GM23338 (cell line): ENCODE measurements at regions not wholly inside any gene's neighbourhood (a gene's known extent, or its start where the extent isn't known, plus 50 kb on each side); places are given as distances from the start of the nearest gene placed in this dataset.

Source experiments
- ATAC-seq: fragments of 200-7000 bp; cut with Tn5 transposase; 3 replicates; pipeline ENCODE4 v1.9.1; 2020
- DNase-seq: peaks from one replicate; pipeline ENCODE4 v3.0.0-alpha.2; 2015; ENCODE audit warnings: low spot score
- H2AFZ ChIP-seq: fragments of 200-600 bp; sonication (generic); 2 replicates; pipeline ENCODE4 v1.8.0; 2016; ENCODE audit warnings: antibody characterized with exemption, mild to moderate bottlenecking, moderate library complexity
- H3F3A ChIP-seq: fragments of 200-600 bp; sonication (generic); replicated peaks from 2 replicates; pipeline ENCODE4 v1.8.0; 2017; ENCODE audit warnings: antibody characterized with exemption, mixed run types, low read depth
- H3K27ac ChIP-seq: fragments of 200-600 bp; sonication (generic); 2 replicates; pipeline ENCODE4 v1.6.1; 2016; ENCODE audit warnings: low read depth
- H3K27me3 ChIP-seq: fragments of 200-600 bp; sonication (generic); 2 replicates; pipeline ENCODE4 v1.8.0; 2016; ENCODE audit warnings: mild to moderate bottlenecking, mixed run types, moderate library complexity; ENCODE audit not compliant: insufficient read depth
- H3K36me3 ChIP-seq: fragments of 200-600 bp; sonication (generic); 2 replicates; pipeline ENCODE4 v1.8.0; 2016; ENCODE audit warnings: mild to moderate bottlenecking; ENCODE audit not compliant: insufficient read depth
- H3K4me1 ChIP-seq: fragments of 200-600 bp; sonication (generic); 2 replicates; pipeline ENCODE4 v1.8.0; 2016; ENCODE audit warnings: mild to moderate bottlenecking, moderate library complexity; ENCODE audit not compliant: insufficient read depth
- H3K4me2 ChIP-seq: fragments of 200-600 bp; sonication (generic); 2 replicates; pipeline ENCODE4 v1.7.1; 2017; ENCODE audit warnings: mixed run types
- H3K4me3 ChIP-seq: fragments of 200-600 bp; sonication (generic); 2 replicates; pipeline ENCODE4 v1.6.1; 2016; ENCODE audit warnings: mixed run types
- H3K79me2 ChIP-seq: fragments of 200-600 bp; sonication (generic); replicated peaks from 2 replicates; pipeline ENCODE4 v1.8.0; 2017; ENCODE audit warnings: mild to moderate bottlenecking; ENCODE audit not compliant: insufficient read depth
- H3K9me2 ChIP-seq: fragments of 200-600 bp; sonication (generic); 2 replicates; pipeline ENCODE4 v1.8.0; 2017; ENCODE audit not compliant: insufficient read depth
- H4K20me1 ChIP-seq: fragments of 200-600 bp; sonication (generic); replicated peaks from 2 replicates; pipeline ENCODE4 v1.8.0; 2017; ENCODE audit warnings: mild to moderate bottlenecking; ENCODE audit not compliant: insufficient read depth
- H3K27ac Mint-ChIP-seq: 2 replicates; pipeline ENCODE4 v1.8.0; 2020; ENCODE audit warnings: inconsistent platforms, mild to moderate bottlenecking, moderate library complexity, mixed read lengths
- H3K27me3 Mint-ChIP-seq: 3 replicates; pipeline ENCODE4 v1.8.0; 2022; ENCODE audit warnings: low read depth, mild to moderate bottlenecking, moderate library complexity, mixed read lengths, inconsistent platforms; ENCODE audit not compliant: insufficient read depth, poor library complexity
- H3K36me3 Mint-ChIP-seq: 3 replicates; pipeline ENCODE4 v1.8.0; 2021; ENCODE audit warnings: low read depth, mild to moderate bottlenecking, inconsistent platforms, moderate library complexity, mixed read lengths
- H3K4me1 Mint-ChIP-seq: 3 replicates; pipeline ENCODE4 v1.8.0; 2020; ENCODE audit warnings: mild to moderate bottlenecking, inconsistent platforms, mixed read lengths
- H3K4me3 Mint-ChIP-seq: 3 replicates; pipeline ENCODE4 v1.8.0; 2021; ENCODE audit warnings: moderate library complexity, mild to moderate bottlenecking, inconsistent platforms, mixed read lengths
- H3K9me3 Mint-ChIP-seq: 3 replicates; pipeline ENCODE4 v1.8.0; 2020; ENCODE audit warnings: moderate library complexity, mild to moderate bottlenecking, inconsistent platforms, mixed read lengths
- CREB1 ChIP-seq: fragments of 250-450 bp; sonication (Bioruptor Pico); IDR thresholded peaks from 2 replicates; pipeline ENCODE4 v1.5.0; 2020; ENCODE audit warnings: low read depth, mild to moderate bottlenecking, moderate library complexity
- CTCF ChIP-seq, 2 experiments: fragments of 200-600 bp in 1 of 2; sonication (generic) in 1 of 2; conservative IDR thresholded peaks; 2 replicates each; pipeline versions ENCODE4 v1.5.1 to v1.6.1; 2016 to 2017; ENCODE audit warnings: antibody characterized with exemption in 2 of 2, low read depth in 2 of 2, mild to moderate bottlenecking in 2 of 2, moderate library complexity in 1 of 2
- EZH2 ChIP-seq: fragments of 200-600 bp; sonication (generic); IDR thresholded peaks from one replicate; pipeline ENCODE4 v1.8.0; 2017; ENCODE audit warnings: antibody characterized with exemption, mild to moderate bottlenecking, low read depth; ENCODE audit not compliant: unreplicated experiment
- EZH2phosphoT487 ChIP-seq: fragments of 200-600 bp; sonication (generic); IDR thresholded peaks from one replicate; pipeline ENCODE4 v1.8.1; 2018; ENCODE audit warnings: antibody characterized with exemption; ENCODE audit not compliant: unreplicated experiment
- JUNB ChIP-seq: IDR thresholded peaks from one replicate; pipeline ENCODE4 v1.6.1; 2016; ENCODE audit warnings: antibody characterized with exemption; ENCODE audit not compliant: unreplicated experiment
- POLR2AphosphoS5 ChIP-seq: IDR thresholded peaks from 2 replicates; pipeline ENCODE4 v1.6.1; 2016; ENCODE audit warnings: antibody characterized with exemption, low read depth
- REST ChIP-seq: IDR thresholded peaks from one replicate; pipeline ENCODE4 v1.6.1; 2018; ENCODE audit warnings: antibody characterized with exemption; ENCODE audit not compliant: unreplicated experiment
- ZNF114 ChIP-seq: fragments of 250-450 bp; sonication (Bioruptor Pico); IDR thresholded peaks from 2 replicates; pipeline ENCODE4 v1.5.0; 2020; ENCODE audit warnings: mild to moderate bottlenecking, moderate library complexity
- ZNF331 ChIP-seq: fragments of 250-450 bp; sonication (Bioruptor Pico); IDR thresholded peaks from 2 replicates; pipeline ENCODE4 v1.5.0; 2020; ENCODE audit warnings: low read depth, mild to moderate bottlenecking, moderate library complexity
- ZNF462 ChIP-seq: fragments of 250-450 bp; sonication (Bioruptor Pico); IDR thresholded peaks from 2 replicates; pipeline ENCODE4 v1.5.0; 2020; ENCODE audit warnings: mild to moderate bottlenecking, moderate library complexity

GRCh38 chr13:30526612-30527495 lies 61.1 kb upstream of the HMGB1 start:
- no peaks in the 10 kb centered on the region for H3K9me2 ChIP-seq
- peaks cover 2% of the 10 kb centered on the region for H3K27me3 Mint-ChIP-seq
- H3K4me1 ChIP-seq: 0 out of 2 replicates have a peak, but pooled peaks cover 3% of the 10 kb centered on the region
- H3K9me3 Mint-ChIP-seq: no peaks in the 10 kb centered on the region; the same call in 2 of the 3 replicates
- no peaks in the 10 kb centered on the region for H3K79me2 ChIP-seq
- H3F3A ChIP-seq: no peaks in the 10 kb centered on the region
- DNase-seq: peak; percentile 26
- no peak overlapping the region; the same call in 1 of the 2 replicates for H3K27ac Mint-ChIP-seq
- H3K4me3 ChIP-seq: no peak overlapping the region
- H3K27me3 ChIP-seq: no peaks in the 10 kb centered on the region
- ATAC-seq: peak; percentile 57
- TF ChIP-seq CREB1 (CRISPR knock-in tag) (no peak), CTCF (conservative IDR thresholded peaks at IDR 0.05; ENCODE audit: low read depth in 2 of 2) (no peak), EZH2 (no peak), ZNF331 (CRISPR knock-in tag) (no peak), ZNF114 (no peak), REST (no peak), JUNB (no peak), EZH2phosphoT487 (no peak), ZNF462 (no peak), POLR2AphosphoS5 (no peak)
- H3K27ac ChIP-seq: no peak overlapping the region
- H3K4me1 Mint-ChIP-seq: peaks cover 5% of the 10 kb centered on the region; the same call in 2 of the 3 replicates
- H3K36me3 ChIP-seq: no peaks in the 10 kb centered on the region
- H3K4me3 Mint-ChIP-seq: no peak overlapping the region
- H3K36me3 Mint-ChIP-seq: no peaks in the 10 kb centered on the region
- no peaks in the 10 kb centered on the region for H4K20me1 ChIP-seq
- peak overlapping the region; percentile 74 for H2AFZ ChIP-seq
- H3K4me2 ChIP-seq: no peak overlapping the region
